Esophagus squamous epithelium (tissue), 5 donors: ENCODE measurements at regions not wholly inside any gene's neighbourhood (a gene's known extent, or its start where the extent isn't known, plus 50 kb on each side); places are given as distances from the start of the nearest gene placed in this dataset.

Experiments used
- DNase-seq: peaks from one replicate; lab custom pipeline; 2025; lab: John Stamatoyannopoulos, UW
- H3K27ac ChIP-seq, 4 donors: fragments of 200-600 bp; sonication (generic); one replicate each; pipeline ENCODE4 v1.5.1; 2016 to 2019; ENCODE audit warnings: mild to moderate bottlenecking in 1 of 4
- H3K27me3 ChIP-seq, 4 donors: fragments of 200-600 bp; sonication (generic); 1 replicate in 3 of 4; 2 replicates in 1 of 4; pipeline versions ENCODE4 v1.5.1 to v1.6.0; 2017 to 2021; ENCODE audit warnings: antibody characterized with exemption in 1 of 4
- H3K36me3 ChIP-seq, 3 donors: fragments of 200-600 bp; sonication (generic); one replicate each; pipeline ENCODE4 v1.5.1; 2016 to 2019
- H3K4me1 ChIP-seq, 3 donors: fragments of 200-600 bp; sonication (generic); one replicate each; pipeline ENCODE4 v1.5.1; 2017 to 2019
- H3K4me3 ChIP-seq, 4 donors: fragments of 200-600 bp; sonication (generic); 1 replicate in 3 of 4; 2 replicates in 1 of 4; pipeline ENCODE4 v1.5.1; 2016 to 2019; ENCODE audit warnings: mild to moderate bottlenecking in 2 of 4, moderate library complexity in 1 of 4
- H3K9me3 ChIP-seq, 3 donors: fragments of 200-600 bp; sonication (generic); one replicate each; pipeline ENCODE4 v1.5.1; 2016 to 2019
- POLR2A ChIP-seq, 4 donors: fragments of 450-650 bp; IDR thresholded peaks; one replicate each; pipeline ENCODE4 v1.6.1; 2017; ENCODE audit warnings: antibody characterized with exemption in 4 of 4, mild to moderate bottlenecking in 4 of 4, moderate library complexity in 3 of 4
- WGBS, 2 donors: methylation state at CpG; one replicate each; pipeline ENCODE4 v1.1.5; 2018; 5-methylcytosine and 5-hydroxymethylcytosine counted together
- intact Hi-C: fragments of 100-400 bp; cut with DNase I; formaldehyde crosslinking; loops from one replicate; pipeline ENCODE4 v1.15.0; 2022
- small RNA-seq, 4 donors: library from RNA; depleted of rRNA; stranded (forward); fragments of <200 nt; gene quantifications; one replicate each; pipeline ENCODE3, GENCODE V24; 2016
- TF ChIP-seq, protein P1 (sequence below), 6 experiments: fragments of 450-650 bp in 4 of 6; fragments of 200-600 bp in 2 of 6; sonication (generic) in 2 of 6; IDR thresholded peaks; one replicate each; pipeline ENCODE4 v1.5.1; 2016 to 2019; ENCODE audit warnings: antibody characterized with exemption in 6 of 6, mild to moderate bottlenecking in 4 of 6, moderate library complexity in 4 of 6
- donor health status: DM: yes; HTN: yes; CAD: no.

DNA sequence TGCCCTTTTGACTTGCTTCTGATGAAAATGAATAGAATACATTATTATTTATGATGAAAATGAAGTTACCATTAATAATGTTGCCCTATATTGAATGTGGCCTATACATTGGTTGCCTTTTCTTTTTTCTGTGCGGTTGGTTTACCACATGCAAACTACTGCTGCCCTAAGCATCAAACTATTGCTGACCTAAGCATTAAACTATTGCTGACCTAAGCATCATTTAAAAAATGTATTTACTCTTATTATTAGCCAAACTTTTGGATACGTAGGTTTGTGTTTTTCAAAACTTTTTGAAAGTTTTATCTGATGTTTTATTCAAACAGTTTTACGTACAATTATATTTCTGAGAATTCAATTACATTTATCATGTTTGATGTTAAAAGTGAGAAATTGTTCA, 76.0 kb upstream of the CDH10 start:
- no peaks in the 10 kb centered on the region for H3K4me1 ChIP-seq
- TF ChIP-seq, protein P1, sequence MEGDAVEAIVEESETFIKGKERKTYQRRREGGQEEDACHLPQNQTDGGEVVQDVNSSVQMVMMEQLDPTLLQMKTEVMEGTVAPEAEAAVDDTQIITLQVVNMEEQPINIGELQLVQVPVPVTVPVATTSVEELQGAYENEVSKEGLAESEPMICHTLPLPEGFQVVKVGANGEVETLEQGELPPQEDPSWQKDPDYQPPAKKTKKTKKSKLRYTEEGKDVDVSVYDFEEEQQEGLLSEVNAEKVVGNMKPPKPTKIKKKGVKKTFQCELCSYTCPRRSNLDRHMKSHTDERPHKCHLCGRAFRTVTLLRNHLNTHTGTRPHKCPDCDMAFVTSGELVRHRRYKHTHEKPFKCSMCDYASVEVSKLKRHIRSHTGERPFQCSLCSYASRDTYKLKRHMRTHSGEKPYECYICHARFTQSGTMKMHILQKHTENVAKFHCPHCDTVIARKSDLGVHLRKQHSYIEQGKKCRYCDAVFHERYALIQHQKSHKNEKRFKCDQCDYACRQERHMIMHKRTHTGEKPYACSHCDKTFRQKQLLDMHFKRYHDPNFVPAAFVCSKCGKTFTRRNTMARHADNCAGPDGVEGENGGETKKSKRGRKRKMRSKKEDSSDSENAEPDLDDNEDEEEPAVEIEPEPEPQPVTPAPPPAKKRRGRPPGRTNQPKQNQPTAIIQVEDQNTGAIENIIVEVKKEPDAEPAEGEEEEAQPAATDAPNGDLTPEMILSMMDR (IDR thresholded peaks at IDR 0.05), result no peak
- TF ChIP-seq POLR2A (IDR thresholded peaks at IDR 0.05), result no peak

GRCh38 chr5:24714746-24715145, 70.0 kb upstream of the CDH10 start:
- Histone ChIP-seq H3K27ac (no peak overlapping the region), H3K9me3 (peaks cover 0 to 8% (median 0%) of the 10 kb centered on the region in 3 donors), H3K27me3 (no peaks in the 10 kb centered on the region), H3K4me3 (no peak overlapping the region), H3K4me1 (no peaks in the 10 kb centered on the region), H3K36me3 (no peaks in the 10 kb centered on the region)
- TF ChIP-seq, protein P1 (IDR thresholded peaks at IDR 0.05), result no peak
- no peak for TF ChIP-seq POLR2A (IDR thresholded peaks at IDR 0.05)
- 49 to 54% methylated on average over 4 of the region's 4 CpGs for WGBS, 2 donors
- DNase-seq, result no peak
- intact Hi-C loops, result no loop called here

More for the DNA sequence above, 76.0 kb upstream of the CDH10 start:
- H3K36me3 ChIP-seq, result no peaks in the 10 kb centered on the region
- no peak overlapping the region for H3K4me3 ChIP-seq
- no peak for DNase-seq
- no peaks in the 10 kb centered on the region for H3K9me3 ChIP-seq
- no peaks in the 10 kb centered on the region for H3K27me3 ChIP-seq
- WGBS, 2 donors, result 83 to 92% methylated on average over 3 of the region's 3 CpGs
- H3K27ac ChIP-seq, result no peak overlapping the region
- intact Hi-C loops, result no loop called here

DNA sequence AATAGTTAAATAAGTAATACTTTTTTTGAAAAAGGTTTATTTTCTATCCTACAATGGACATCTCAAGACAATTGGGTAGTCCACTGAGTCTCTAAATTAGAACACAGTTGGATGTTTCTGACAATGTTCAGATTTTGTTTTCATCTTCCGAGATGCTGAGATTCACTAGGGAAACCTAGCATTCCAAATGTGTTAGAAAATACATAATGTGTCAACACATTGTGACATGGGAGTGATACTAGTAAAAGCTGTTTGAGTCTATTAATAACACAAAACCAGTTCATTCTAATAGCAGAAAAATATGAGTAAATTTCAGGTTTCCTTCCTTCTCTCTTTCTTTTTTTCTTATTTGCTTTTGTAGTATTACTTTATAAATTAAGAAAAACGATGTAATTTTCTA, 68.2 kb upstream of the CDH10 start:
- 9 to 28% methylated on average over 2 of the region's 2 CpGs for WGBS, 2 donors
- intact Hi-C loops, result no loop called here

DNA sequence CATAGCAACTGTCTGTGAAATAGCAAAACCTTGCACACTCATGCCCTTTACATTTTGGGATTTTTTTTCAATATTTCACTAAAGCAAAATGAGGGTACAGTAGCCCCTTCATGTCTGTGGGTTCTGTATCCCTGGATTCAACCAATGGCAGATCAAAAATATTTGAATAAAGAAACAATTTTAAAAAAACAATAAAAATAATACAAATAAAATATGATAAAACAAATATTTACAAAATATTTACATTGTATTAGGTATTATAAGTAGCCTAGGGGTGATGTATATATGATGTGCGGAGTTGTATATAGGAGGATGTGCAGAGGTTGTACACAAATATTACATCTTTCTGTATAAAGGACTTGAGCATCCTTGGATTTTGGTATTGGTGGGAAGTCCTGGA, 67.3 kb upstream of the CDH10 start:
- H3K36me3 ChIP-seq, result no peaks in the 10 kb centered on the region
- no peak overlapping the region for H3K27ac ChIP-seq
- H3K27me3 ChIP-seq, result no peaks in the 10 kb centered on the region
- WGBS, 2 donors, result 78 to 86% methylated on average over 1 of the region's 1 CpG
- intact Hi-C loops, result no loop called here
- no peaks in the 10 kb centered on the region for H3K4me1 ChIP-seq
- H3K4me3 ChIP-seq, result no peak overlapping the region
- H3K9me3 ChIP-seq, result peaks cover 0 to 8% (median 0%) of the 10 kb centered on the region in 3 donors
- TF ChIP-seq POLR2A (IDR thresholded peaks at IDR 0.05), result no peak
- TF ChIP-seq, protein P1 (IDR thresholded peaks at IDR 0.05), result no peak
- no peak for DNase-seq

More for the DNA sequence above, 68.2 kb upstream of the CDH10 start:
- no peaks in the 10 kb centered on the region for H3K36me3 ChIP-seq
- peaks cover 0 to 8% (median 0%) of the 10 kb centered on the region in 3 donors for H3K9me3 ChIP-seq
- H3K27me3 ChIP-seq, result no peaks in the 10 kb centered on the region
- H3K4me3 ChIP-seq, result no peak overlapping the region
- H3K4me1 ChIP-seq, result no peaks in the 10 kb centered on the region
- no peak for DNase-seq
- H3K27ac ChIP-seq, result no peak overlapping the region
- TF ChIP-seq, protein P1 (IDR thresholded peaks at IDR 0.05), result no peak
- TF ChIP-seq POLR2A (IDR thresholded peaks at IDR 0.05), result no peak

GRCh38 chr5:24703934-24704333, 59.2 kb upstream of the CDH10 start:
- Histone ChIP-seq H3K27ac (no peak overlapping the region), H3K9me3 (no peaks in the 10 kb centered on the region), H3K36me3 (no peaks in the 10 kb centered on the region), H3K4me1 (no peaks in the 10 kb centered on the region), H3K27me3 (no peaks in the 10 kb centered on the region), H3K4me3 (no peak overlapping the region)
- TF ChIP-seq, protein P1 (IDR thresholded peaks at IDR 0.05), result no peak
- no peak for TF ChIP-seq POLR2A (IDR thresholded peaks at IDR 0.05)
- no peak for DNase-seq
- intact Hi-C loops, result no loop called here

Small RNA genes lying in the stretch of these regions (small RNA-seq; reads per million reads assigned to genes)
- 0 reads per million in 4 donors for gene AC022140.2
- 0 reads per million in 4 donors for gene AC106754.2
- 0 reads per million in 4 donors for gene BTG4P1
- gene RF00019, result 0 reads per million in 4 donors
- 0 reads per million in 4 donors for gene RF00070
- gene RNU6-374P, result 0 reads per million in 4 donors
